PC-9 (cell line): ENCODE measurements at regions not wholly inside any gene's neighbourhood (a gene's known extent, or its start where the extent isn't known, plus 50 kb on each side); places are given as distances from the start of the nearest gene placed in this dataset.

Experiments
- BruUV-seq: library from RNA; stranded (reverse); fragments of 400-500 nt; replicated peaks from 2 replicates; lab custom pipeline; 2021; lab: Mats Ljungman, UMichigan
- CTCF ChIA-PET: fragments of 300-600 bp; sonication (Branson Sonifier 250); formaldehyde crosslinking; loops from one replicate; lab custom pipeline; 2022; ENCODE audit warnings: antibody characterized with exemption; lab: Charles Lee
- POLR2A ChIA-PET: fragments of 300-600 bp; sonication (Branson Sonifier 250); formaldehyde crosslinking; loops from one replicate; lab custom pipeline; 2022; ENCODE audit warnings: antibody characterized with exemption; ENCODE audit not compliant: unreplicated experiment; lab: Charles Lee
- DNase-seq, 2 experiments: peaks; one replicate each; pipeline versions ENCODE4 v3.0.0 to v3.0.0-alpha.2; 2015 to 2022; ENCODE audit warnings: mixed read lengths in 1 of 2
- H2AFZ ChIP-seq: fragments of 200-600 bp; sonication (generic); 2 replicates; pipeline ENCODE4 v1.8.1; 2017; ENCODE audit warnings: antibody characterized with exemption
- H3F3A ChIP-seq: fragments of 200-600 bp; sonication (generic); 2 replicates; pipeline ENCODE4 v1.8.1; 2017; ENCODE audit warnings: antibody characterized with exemption, mild to moderate bottlenecking, low read depth; ENCODE audit not compliant: insufficient read depth
- H3K27ac ChIP-seq: fragments of 200-600 bp; sonication (generic); 2 replicates; pipeline ENCODE4 v1.6.1; 2016; ENCODE audit warnings: mixed run types
- H3K27me3 ChIP-seq: fragments of 200-600 bp; sonication (generic); 2 replicates; pipeline ENCODE4 v1.6.1; 2016; ENCODE audit warnings: low read depth, mixed run types; ENCODE audit not compliant: insufficient read depth
- H3K36me3 ChIP-seq: fragments of 200-600 bp; sonication (generic); 2 replicates; pipeline ENCODE4 v1.6.1; 2016; ENCODE audit warnings: low read depth, mixed run types
- H3K4me1 ChIP-seq: fragments of 200-600 bp; sonication (generic); replicated peaks from 2 replicates; pipeline ENCODE4 v1.6.1; 2016; ENCODE audit warnings: mixed run types; ENCODE audit not compliant: insufficient read depth
- H3K4me2 ChIP-seq: fragments of 200-600 bp; sonication (generic); 2 replicates; pipeline ENCODE4 v1.6.1; 2017; ENCODE audit warnings: mixed run types
- H3K4me3 ChIP-seq: fragments of 200-600 bp; sonication (generic); 2 replicates; pipeline ENCODE4 v1.6.1; 2016; ENCODE audit warnings: mixed run types
- H3K79me2 ChIP-seq: fragments of 200-600 bp; sonication (generic); 2 replicates; pipeline ENCODE4 v1.6.1; 2017; ENCODE audit warnings: low read depth, mixed run types
- H3K9me2 ChIP-seq: fragments of 200-600 bp; sonication (generic); 2 replicates; pipeline ENCODE4 v1.8.1; 2017; ENCODE audit warnings: mild to moderate bottlenecking; ENCODE audit not compliant: insufficient read depth
- H3K9me3 ChIP-seq: fragments of 200-600 bp; sonication (generic); 2 replicates; pipeline ENCODE4 v1.8.1; 2016; ENCODE audit warnings: low read depth; ENCODE audit not compliant: insufficient read depth
- H4K20me1 ChIP-seq: fragments of 200-600 bp; sonication (generic); 2 replicates; pipeline ENCODE4 v1.8.1; 2017; ENCODE audit not compliant: insufficient read depth
- CTCF ChIP-seq: fragments of 200-600 bp; sonication (generic); conservative IDR thresholded peaks from 2 replicates; pipeline ENCODE4 v1.6.1; 2017; ENCODE audit warnings: mixed run types, antibody characterized with exemption, mild to moderate bottlenecking, moderate library complexity
- EZH2 ChIP-seq: fragments of 200-600 bp; sonication (generic); IDR thresholded peaks from 2 replicates; pipeline ENCODE4 v1.8.0; 2017; ENCODE audit warnings: antibody characterized with exemption, low read depth
- intact Hi-C: fragments of 100-400 bp; cut with micrococcal nuclease; formaldehyde crosslinking; loops from one replicate; pipeline ENCODE4 v1.10.0; 2022; ENCODE audit not compliant: unreplicated experiment

- H3K4me1 ChIP-seq: no peaks in the 10 kb centered on the region
- H3F3A ChIP-seq: no peaks in the 10 kb centered on the region
- H2AFZ ChIP-seq: no peak overlapping the region
- no peaks in the 10 kb centered on the region for H3K9me3 ChIP-seq
- CTCF ChIA-PET: no interaction called here
- no peak overlapping the region for H3K4me3 ChIP-seq
- H4K20me1 ChIP-seq: no peaks in the 10 kb centered on the region
- no TSS peak for BruUV-seq
- H3K4me2 ChIP-seq: no peak overlapping the region
- TF ChIP-seq EZH2 (no peak), CTCF (no peak)
- POLR2A ChIA-PET: no interaction called here
- intact Hi-C loops: no loop called here
- H3K27me3 ChIP-seq: no peaks in the 10 kb centered on the region
- DNase-seq: no peak
- H3K27ac ChIP-seq: no peak overlapping the region
- H3K9me2 ChIP-seq: no peaks in the 10 kb centered on the region
- H3K36me3 ChIP-seq: no peaks in the 10 kb centered on the region
- H3K79me2 ChIP-seq: no peaks in the 10 kb centered on the region
Measured at GRCh38 chr13:61852116-61852619, 436.5 kb upstream of the PCDH20 start.

DNA sequence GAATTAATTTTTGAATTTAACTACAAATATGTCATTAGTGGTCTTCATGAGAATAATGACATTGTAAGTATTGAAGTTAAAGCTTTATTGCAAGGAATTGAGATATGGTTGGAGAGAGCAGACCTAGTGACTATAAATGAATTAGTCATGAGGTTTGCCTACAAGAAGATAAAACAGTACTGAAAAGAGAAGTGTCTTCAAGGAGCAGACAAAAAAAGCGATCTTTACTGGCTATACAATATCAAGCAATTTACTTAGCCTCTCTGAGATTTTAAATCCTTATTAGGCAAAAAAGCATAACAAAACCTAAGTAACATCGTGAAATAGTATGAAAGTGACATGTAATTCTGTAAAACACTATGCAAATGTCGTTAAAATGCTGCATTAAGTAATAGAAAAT is 435.1 kb upstream of the PCDH20 start:
- H3F3A ChIP-seq: no peaks in the 10 kb centered on the region
- no TSS peak for BruUV-seq

GRCh38 chr13:61838568-61838967 is 422.9 kb upstream of the PCDH20 start:
- no peaks in the 10 kb centered on the region for H3K9me2 ChIP-seq
- POLR2A ChIA-PET: no interaction called here
- intact Hi-C loops: no loop called here
- H3K9me3 ChIP-seq: no peaks in the 10 kb centered on the region
- CTCF ChIA-PET: no interaction called here
- H3K4me2 ChIP-seq: no peak overlapping the region
- H3K27me3 ChIP-seq: no peaks in the 10 kb centered on the region
- no peaks in the 10 kb centered on the region for H3K79me2 ChIP-seq
- no peak overlapping the region for H2AFZ ChIP-seq
- no peaks in the 10 kb centered on the region for H4K20me1 ChIP-seq
- no peak overlapping the region for H3K27ac ChIP-seq
- H3K36me3 ChIP-seq: no peaks in the 10 kb centered on the region
- TF ChIP-seq EZH2: no peak
- no peak for TF ChIP-seq CTCF
- no peaks in the 10 kb centered on the region for H3K4me1 ChIP-seq
- H3F3A ChIP-seq: no peaks in the 10 kb centered on the region
- H3K4me3 ChIP-seq: no peak overlapping the region
- no TSS peak for BruUV-seq
- no peak for DNase-seq

More for the DNA sequence above, 435.1 kb upstream of the PCDH20 start:
- Histone ChIP-seq H4K20me1 (no peaks in the 10 kb centered on the region), H3K9me3 (no peaks in the 10 kb centered on the region), H3K4me3 (no peak overlapping the region), H3K36me3 (no peaks in the 10 kb centered on the region), H2AFZ (no peak overlapping the region), H3K27ac (no peak overlapping the region), H3K9me2 (no peaks in the 10 kb centered on the region), H3K4me1 (no peaks in the 10 kb centered on the region), H3K79me2 (no peaks in the 10 kb centered on the region), H3K27me3 (no peaks in the 10 kb centered on the region), H3K4me2 (no peak overlapping the region)
- DNase-seq: no peak
- POLR2A ChIA-PET: no interaction called here
- TF ChIP-seq EZH2 (no peak), CTCF (no peak)
- intact Hi-C loops: no loop called here
- CTCF ChIA-PET: no interaction called here
